HepG2 (cell line): ENCODE measurements at regions not wholly inside any gene's neighbourhood (a gene's known extent, or its start where the extent isn't known, plus 50 kb on each side); places are given as distances from the start of the nearest gene placed in this dataset.

Experiments used
- ATAC-seq: fragments of 200-7000 bp; cut with Tn5 transposase; 3 replicates; pipeline ENCODE4 v1.9.1; 2020; ENCODE audit warnings: mild to moderate bottlenecking, moderate library complexity
- BruUV-seq: library from RNA; stranded (reverse); fragments of 400-500 nt; replicated peaks from 2 replicates; lab custom pipeline; 2021; lab: Mats Ljungman, UMichigan
- CTCF ChIA-PET: fragments of 300-600 bp; formaldehyde crosslinking; extraction: SDS; loops from one replicate; lab custom pipeline; 2021; ENCODE audit warnings: low total read pairs, inconsistent platforms, low intra/inter-chr PET ratio; lab: Yijun Ruan, JAX
- POLR2A ChIA-PET: fragments of 350-600 bp; sonication (Branson Sonifier 250); formaldehyde crosslinking; loops from one replicate; lab custom pipeline; 2020; ENCODE audit warnings: antibody characterized with exemption, inconsistent platforms; lab: Yijun Ruan, JAX
- DNase-seq: peaks from one replicate; pipeline ENCODE4 v3.0.0-alpha.2; 2015; ENCODE audit warnings: low spot score
- FAIRE-seq: peaks from 3 replicates; lab custom pipeline; 2011; peaks lifted over from hg19 to GRCh38; lab: Jason Lieb, UNC
- H2AFZ ChIP-seq: one replicate; pipeline ENCODE4 v1.6.1; 2011; ENCODE audit warnings: low read length, inconsistent platforms
- H3K27ac ChIP-seq: fragments of 300-600 bp; 3 replicates; pipeline ENCODE4 v1.8.0; 2011; ENCODE audit warnings: mixed run types, mild to moderate bottlenecking, mixed read lengths, low read length, inconsistent platforms; ENCODE audit not compliant: insufficient read depth; ENCODE audit errors: extremely low read length
- H3K27me3 ChIP-seq, 2 experiments: fragments of 200-600 bp in 1 of 2; 2 replicates in 1 of 2; 3 replicates in 1 of 2; pipeline versions ENCODE4 v1.6.0 to v1.8.0; 2011; ENCODE audit warnings: low read length in 2 of 2, mild to moderate bottlenecking in 2 of 2, moderate library complexity in 2 of 2, inconsistent platforms in 1 of 2; ENCODE audit not compliant: insufficient read depth in 2 of 2, control insufficient read depth in 1 of 2
- H3K36me3 ChIP-seq, 2 experiments: fragments of 200-600 bp in 1 of 2; replicated peaks in 1 of 2; 2 replicates in 1 of 2; 3 replicates in 1 of 2; pipeline versions ENCODE4 v1.5.1 to v1.8.0; 2011; ENCODE audit warnings: low read length in 2 of 2, inconsistent platforms in 1 of 2; ENCODE audit not compliant: insufficient read depth in 2 of 2, control insufficient read depth in 1 of 2
- H3K4me1 ChIP-seq: 2 replicates; pipeline ENCODE4 v1.5.1; 2012; ENCODE audit warnings: low read length, inconsistent platforms; ENCODE audit not compliant: insufficient read depth
- H3K4me2 ChIP-seq: 2 replicates; pipeline ENCODE4 v1.6.0; 2011; ENCODE audit warnings: low read depth, low read length, inconsistent platforms
- H3K4me3 ChIP-seq, 3 experiments: fragments of 200-600 bp in 1 of 3; sonication (generic), shearing (Covaris generic) in 1 of 3; replicated peaks in 1 of 3; 2 replicates each; pipeline ENCODE4 v1.5.1; 2011 to 2016; ENCODE audit warnings: low read length in 3 of 3, inconsistent platforms in 2 of 3, low read depth in 2 of 3, mild to moderate bottlenecking in 2 of 3, control low read depth in 1 of 3, mixed read lengths in 1 of 3; ENCODE audit not compliant: insufficient read depth in 1 of 3
- H3K79me2 ChIP-seq: one replicate; pipeline ENCODE4 v1.6.1; 2011; ENCODE audit warnings: low read length, inconsistent platforms; ENCODE audit not compliant: insufficient read depth
- H3K9ac ChIP-seq: 2 replicates; pipeline ENCODE4 v1.6.0; 2011; ENCODE audit warnings: mild to moderate bottlenecking, low read depth, low read length, inconsistent platforms; ENCODE audit not compliant: insufficient read depth
- H3K9me3 ChIP-seq: 2 replicates; pipeline ENCODE4 v1.5.1; 2012; ENCODE audit warnings: mild to moderate bottlenecking, low read length
- H4K20me1 ChIP-seq: 2 replicates; pipeline ENCODE4 v1.6.0; 2011; ENCODE audit warnings: inconsistent platforms, mild to moderate bottlenecking, low read length, moderate library complexity; ENCODE audit not compliant: insufficient read depth
- ATF7 ChIP-seq, 2 experiments: fragments of 450-650 bp in 1 of 2; sonication (generic) in 1 of 2; formaldehyde crosslinking in 1 of 2; IDR thresholded peaks; 2 replicates each; pipeline versions ENCODE4 v1.4.0 to v1.6.1; 2016 to 2020; ENCODE audit warnings: antibody characterized with exemption in 1 of 2, mild to moderate bottlenecking in 1 of 2, missing genetic modification reagents in 1 of 2
- NAIF1 ChIP-seq: sonication (generic); formaldehyde crosslinking; IDR thresholded peaks from 2 replicates; pipeline ENCODE4 v1.5.0; 2020; ENCODE audit warnings: mild to moderate bottlenecking, missing genetic modification reagents, borderline replicate concordance
- WGBS: methylation state at CpG from one replicate; pipeline ENCODE4 v1.1.6; 2017; ENCODE audit warnings: low lambda C conversion rate; 5-methylcytosine and 5-hydroxymethylcytosine counted together
- in situ Hi-C: cut with HindIII; loops from 2 replicates; pipeline ENCODE4 v1.10.0; 2017; ENCODE audit warnings: low pct_unique_long_range_greater_than_20kb; ENCODE audit not compliant: extremely low pct_ligation_motif_present
- intact Hi-C: fragments of 100-400 bp; cut with micrococcal nuclease; formaldehyde crosslinking; loops from one replicate; pipeline ENCODE4 v1.10.0; 2022; ENCODE audit not compliant: unreplicated experiment
- TF ChIP-seq, protein P1 (sequence below): sonication (generic); formaldehyde crosslinking; IDR thresholded peaks from 2 replicates; pipeline ENCODE4 v1.4.0; 2020; ENCODE audit warnings: mild to moderate bottlenecking, missing genetic modification reagents

GRCh38 chr12:42767998-42768397 lies 178.5 kb upstream of the PRICKLE1 start (continued):
- TF ChIP-seq, protein P1, sequence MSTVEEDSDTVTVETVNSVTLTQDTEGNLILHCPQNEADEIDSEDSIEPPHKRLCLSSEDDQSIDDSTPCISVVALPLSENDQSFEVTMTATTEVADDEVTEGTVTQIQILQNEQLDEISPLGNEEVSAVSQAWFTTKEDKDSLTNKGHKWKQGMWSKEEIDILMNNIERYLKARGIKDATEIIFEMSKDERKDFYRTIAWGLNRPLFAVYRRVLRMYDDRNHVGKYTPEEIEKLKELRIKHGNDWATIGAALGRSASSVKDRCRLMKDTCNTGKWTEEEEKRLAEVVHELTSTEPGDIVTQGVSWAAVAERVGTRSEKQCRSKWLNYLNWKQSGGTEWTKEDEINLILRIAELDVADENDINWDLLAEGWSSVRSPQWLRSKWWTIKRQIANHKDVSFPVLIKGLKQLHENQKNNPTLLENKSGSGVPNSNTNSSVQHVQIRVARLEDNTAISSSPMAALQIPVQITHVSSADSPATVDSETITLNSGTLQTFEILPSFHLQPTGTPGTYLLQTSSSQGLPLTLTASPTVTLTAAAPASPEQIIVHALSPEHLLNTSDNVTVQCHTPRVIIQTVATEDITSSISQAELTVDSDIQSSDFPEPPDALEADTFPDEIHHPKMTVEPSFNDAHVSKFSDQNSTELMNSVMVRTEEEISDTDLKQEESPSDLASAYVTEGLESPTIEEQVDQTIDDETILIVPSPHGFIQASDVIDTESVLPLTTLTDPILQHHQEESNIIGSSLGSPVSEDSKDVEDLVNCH (CRISPR knock-in tag): no peak
- TF ChIP-seq, all 625 proteins: peak for 0

DNA sequence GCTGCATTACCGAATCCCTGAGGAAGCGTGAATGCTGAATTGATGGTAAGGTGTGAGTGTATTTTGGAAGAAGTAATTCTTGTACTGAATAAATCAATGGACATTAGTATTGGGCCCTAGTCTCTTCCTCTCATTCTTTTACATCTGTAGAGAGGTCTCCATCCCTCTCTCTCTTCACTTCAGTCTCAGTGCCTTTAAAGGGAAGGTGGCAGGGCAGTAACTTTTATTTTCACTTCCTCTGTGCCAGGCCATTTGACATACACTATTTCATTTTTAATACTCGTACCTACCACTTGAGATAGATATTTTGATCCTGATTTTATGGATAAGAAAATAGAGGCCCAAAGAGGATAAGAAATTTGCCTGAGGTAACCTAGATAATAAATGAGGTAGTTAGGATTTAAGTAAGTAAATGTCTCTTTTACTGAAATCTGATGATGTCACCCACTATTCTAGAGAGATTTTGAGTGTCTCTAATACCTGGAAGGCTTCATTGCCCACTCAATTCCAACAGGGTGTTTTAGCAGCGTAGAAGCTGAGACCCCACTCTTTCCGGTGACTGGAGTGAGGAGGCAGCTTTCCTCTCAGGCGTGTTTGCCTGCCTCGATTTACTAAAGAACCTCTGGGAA lies 177.9 kb upstream of the PRICKLE1 start:
- FAIRE-seq (no peak), ATAC-seq (no peak), DNase-seq (no peak)
- H3K4me3 ChIP-seq: no peak overlapping the region
- POLR2A ChIA-PET: no interaction called here
- no TSS peak for BruUV-seq
- WGBS: 3% methylated on average over 7 of the region's 7 CpGs
- no peaks in the 10 kb centered on the region for H3K79me2 ChIP-seq
- no peaks in the 10 kb centered on the region for H3K9me3 ChIP-seq
- no peak overlapping the region for H3K27ac ChIP-seq
- CTCF ChIA-PET: no interaction called here
- H3K27me3 ChIP-seq: no peaks in the 10 kb centered on the region; a peak in 1 of 5 replicates
- no peak overlapping the region for H3K4me2 ChIP-seq
- TF ChIP-seq ATF7 (IDR thresholded peaks at IDR 0.05) (peak; percentile 64), ATF7 (CRISPR knock-in tag; IDR thresholded peaks at IDR 0.05) (no peak), NAIF1 (CRISPR knock-in tag) (no peak)
- no peaks in the 10 kb centered on the region for H3K36me3 ChIP-seq
- no peak overlapping the region for H2AFZ ChIP-seq
- no peak overlapping the region for H3K9ac ChIP-seq
- in situ Hi-C loops (no loop called here), intact Hi-C loops (no loop called here)
- no peaks in the 10 kb centered on the region for H4K20me1 ChIP-seq
- H3K4me1 ChIP-seq: no peaks in the 10 kb centered on the region
